Fibroblast of skin of right biceps (primary cell): ENCODE measurements at regions not wholly inside any gene's neighbourhood (a gene's known extent, or its start where the extent isn't known, plus 50 kb on each side); places are given as distances from the start of the nearest gene placed in this dataset.
A peak's percentile ranks its signal among the peaks of the same experiment; 100 is the strongest.

Experiments used
- DNase-seq: peaks from one replicate; pipeline ENCODE4 v3.0.0-alpha.2; 2013

- DNase-seq = peak; percentile 63
Measured at GRCh38 chr2:67840460-67841068, 222.2 kb downstream of the C1D start.

GRCh38 chr2:67841711-67842110, 221.1 kb downstream of the C1D start:
- no peak for DNase-seq

- no peak for DNase-seq
Measured at GRCh38 chr2:67842375-67842959, 220.3 kb downstream of the C1D start.

GRCh38 chr2:67844024-67844540, 218.7 kb downstream of the C1D start:
- DNase-seq = no peak

GRCh38 chr2:67845621-67846369, 217.0 kb downstream of the C1D start:
- no peak for DNase-seq

- DNase-seq = peak; percentile 88
Measured at GRCh38 chr2:67846370-67847070, 216.3 kb downstream of the C1D start.

GRCh38 chr2:67848551-67849285, 214.1 kb downstream of the C1D start:
- DNase-seq = no peak

GRCh38 chr2:67851016-67851415, 211.8 kb downstream of the C1D start:
- peak; percentile 50 for DNase-seq

- DNase-seq = no peak
Measured at GRCh38 chr2:67851956-67852824, 210.6 kb downstream of the C1D start.

- DNase-seq = peak; percentile 15
Measured at GRCh38 chr2:67854103-67854743, 208.6 kb downstream of the C1D start.

GRCh38 chr2:67854798-67855197, 208.0 kb downstream of the C1D start:
- no peak for DNase-seq

GRCh38 chr2:67856866-67857265, 205.9 kb downstream of the C1D start:
- DNase-seq = no peak

GRCh38 chr2:67857836-67858235, 205.0 kb downstream of the C1D start:
- DNase-seq = no peak

- no peak for DNase-seq
Measured at GRCh38 chr2:67858886-67859285, 203.9 kb downstream of the C1D start.

GRCh38 chr2:67865917-67866316, 196.9 kb downstream of the C1D start:
- no peak for DNase-seq

GRCh38 chr2:67867735-67868134, 195.1 kb downstream of the C1D start:
- peak; percentile 75 for DNase-seq

GRCh38 chr2:67871686-67872412, 191.0 kb downstream of the C1D start:
- DNase-seq = peak; percentile 75

- no peak for DNase-seq
Measured at GRCh38 chr2:67872481-67872880, 190.3 kb downstream of the C1D start.

GRCh38 chr2:67873916-67874315, 188.9 kb downstream of the C1D start:
- no peak for DNase-seq

- peak; percentile 32 for DNase-seq
Measured at GRCh38 chr2:67876176-67876575, 186.6 kb downstream of the C1D start.
